ENCODE measurements at regions not wholly inside any gene's neighbourhood (a gene's known extent, or its start where the extent isn't known, plus 50 kb on each side); places are given as distances from the start of the nearest gene placed in this dataset.

DNA sequence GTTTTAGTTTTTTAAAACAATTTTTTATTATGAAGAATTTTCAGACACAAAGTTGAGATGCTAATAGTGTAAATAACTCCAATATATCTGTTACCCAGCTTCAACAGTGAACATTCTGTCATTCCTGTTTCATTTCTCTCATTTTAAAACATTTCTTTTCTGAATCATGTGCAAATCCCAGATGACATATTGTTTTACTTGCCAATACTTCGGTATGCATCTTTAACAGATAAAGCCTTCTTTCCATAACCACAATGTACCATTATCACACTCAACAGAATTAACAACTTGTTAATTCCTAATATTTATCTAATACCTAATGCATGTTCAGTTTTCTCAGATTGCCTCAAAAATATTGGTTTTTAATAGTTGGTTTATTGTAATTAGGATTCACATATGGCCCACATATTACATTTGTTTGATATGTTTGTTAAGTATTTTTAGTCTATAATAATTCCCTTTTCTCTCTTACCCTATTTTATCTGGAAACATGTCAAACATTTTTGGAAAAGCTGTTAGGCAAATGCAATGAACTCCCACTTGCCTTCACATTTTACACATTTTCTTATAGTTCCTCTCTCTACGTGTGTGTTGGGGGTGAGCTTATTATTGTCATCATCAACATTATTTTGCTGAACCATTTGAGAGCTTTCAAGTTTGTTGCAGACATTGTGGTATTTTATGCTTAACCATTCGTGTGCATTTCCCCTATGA, 58.7 kb upstream of the ANKRD55 start:
- TF ChIP-seq ZNF781 (CRISPR knock-in tag; IDR thresholded peaks at IDR 0.05; ENCODE audit: borderline replicate concordance, not compliant biosample characterization) (no peak), POLR2A (IDR thresholded peaks at IDR 0.05; ENCODE audit: insufficient read depth in 1 of 2, low read depth in 2 of 2, low read length in 2 of 2) (no peak), BHLHE40 (IDR thresholded peaks at IDR 0.05; ENCODE audit: low read length) (no peak), EP300 (IDR thresholded peaks at IDR 0.05; ENCODE audit: low read depth in 2 of 2, low read length in 2 of 2) (no peak), EP300 (CRISPR knock-in tag; IDR thresholded peaks at IDR 0.05; ENCODE audit: borderline replicate concordance) (no peak), PAF1 (CRISPR knock-in tag; IDR thresholded peaks at IDR 0.05) (no peak), TBP (CRISPR knock-in tag; IDR thresholded peaks at IDR 0.05) (no peak), NPAS2 (CRISPR knock-in tag; IDR thresholded peaks at IDR 0.05; ENCODE audit: borderline replicate concordance) (no peak)
- TF ChIP-seq, protein P1, sequence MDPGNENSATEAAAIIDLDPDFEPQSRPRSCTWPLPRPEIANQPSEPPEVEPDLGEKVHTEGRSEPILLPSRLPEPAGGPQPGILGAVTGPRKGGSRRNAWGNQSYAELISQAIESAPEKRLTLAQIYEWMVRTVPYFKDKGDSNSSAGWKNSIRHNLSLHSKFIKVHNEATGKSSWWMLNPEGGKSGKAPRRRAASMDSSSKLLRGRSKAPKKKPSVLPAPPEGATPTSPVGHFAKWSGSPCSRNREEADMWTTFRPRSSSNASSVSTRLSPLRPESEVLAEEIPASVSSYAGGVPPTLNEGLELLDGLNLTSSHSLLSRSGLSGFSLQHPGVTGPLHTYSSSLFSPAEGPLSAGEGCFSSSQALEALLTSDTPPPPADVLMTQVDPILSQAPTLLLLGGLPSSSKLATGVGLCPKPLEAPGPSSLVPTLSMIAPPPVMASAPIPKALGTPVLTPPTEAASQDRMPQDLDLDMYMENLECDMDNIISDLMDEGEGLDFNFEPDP (CRISPR knock-in tag; conservative IDR thresholded peaks at IDR 0.05) = no peak
- TF ChIP-seq, protein P2, sequence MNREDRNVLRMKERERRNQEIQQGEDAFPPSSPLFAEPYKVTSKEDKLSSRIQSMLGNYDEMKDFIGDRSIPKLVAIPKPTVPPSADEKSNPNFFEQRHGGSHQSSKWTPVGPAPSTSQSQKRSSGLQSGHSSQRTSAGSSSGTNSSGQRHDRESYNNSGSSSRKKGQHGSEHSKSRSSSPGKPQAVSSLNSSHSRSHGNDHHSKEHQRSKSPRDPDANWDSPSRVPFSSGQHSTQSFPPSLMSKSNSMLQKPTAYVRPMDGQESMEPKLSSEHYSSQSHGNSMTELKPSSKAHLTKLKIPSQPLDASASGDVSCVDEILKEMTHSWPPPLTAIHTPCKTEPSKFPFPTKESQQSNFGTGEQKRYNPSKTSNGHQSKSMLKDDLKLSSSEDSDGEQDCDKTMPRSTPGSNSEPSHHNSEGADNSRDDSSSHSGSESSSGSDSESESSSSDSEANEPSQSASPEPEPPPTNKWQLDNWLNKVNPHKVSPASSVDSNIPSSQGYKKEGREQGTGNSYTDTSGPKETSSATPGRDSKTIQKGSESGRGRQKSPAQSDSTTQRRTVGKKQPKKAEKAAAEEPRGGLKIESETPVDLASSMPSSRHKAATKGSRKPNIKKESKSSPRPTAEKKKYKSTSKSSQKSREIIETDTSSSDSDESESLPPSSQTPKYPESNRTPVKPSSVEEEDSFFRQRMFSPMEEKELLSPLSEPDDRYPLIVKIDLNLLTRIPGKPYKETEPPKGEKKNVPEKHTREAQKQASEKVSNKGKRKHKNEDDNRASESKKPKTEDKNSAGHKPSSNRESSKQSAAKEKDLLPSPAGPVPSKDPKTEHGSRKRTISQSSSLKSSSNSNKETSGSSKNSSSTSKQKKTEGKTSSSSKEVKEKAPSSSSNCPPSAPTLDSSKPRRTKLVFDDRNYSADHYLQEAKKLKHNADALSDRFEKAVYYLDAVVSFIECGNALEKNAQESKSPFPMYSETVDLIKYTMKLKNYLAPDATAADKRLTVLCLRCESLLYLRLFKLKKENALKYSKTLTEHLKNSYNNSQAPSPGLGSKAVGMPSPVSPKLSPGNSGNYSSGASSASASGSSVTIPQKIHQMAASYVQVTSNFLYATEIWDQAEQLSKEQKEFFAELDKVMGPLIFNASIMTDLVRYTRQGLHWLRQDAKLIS (CRISPR knock-in tag; IDR thresholded peaks at IDR 0.05) = no peak
- TF ChIP-seq, protein P3, sequence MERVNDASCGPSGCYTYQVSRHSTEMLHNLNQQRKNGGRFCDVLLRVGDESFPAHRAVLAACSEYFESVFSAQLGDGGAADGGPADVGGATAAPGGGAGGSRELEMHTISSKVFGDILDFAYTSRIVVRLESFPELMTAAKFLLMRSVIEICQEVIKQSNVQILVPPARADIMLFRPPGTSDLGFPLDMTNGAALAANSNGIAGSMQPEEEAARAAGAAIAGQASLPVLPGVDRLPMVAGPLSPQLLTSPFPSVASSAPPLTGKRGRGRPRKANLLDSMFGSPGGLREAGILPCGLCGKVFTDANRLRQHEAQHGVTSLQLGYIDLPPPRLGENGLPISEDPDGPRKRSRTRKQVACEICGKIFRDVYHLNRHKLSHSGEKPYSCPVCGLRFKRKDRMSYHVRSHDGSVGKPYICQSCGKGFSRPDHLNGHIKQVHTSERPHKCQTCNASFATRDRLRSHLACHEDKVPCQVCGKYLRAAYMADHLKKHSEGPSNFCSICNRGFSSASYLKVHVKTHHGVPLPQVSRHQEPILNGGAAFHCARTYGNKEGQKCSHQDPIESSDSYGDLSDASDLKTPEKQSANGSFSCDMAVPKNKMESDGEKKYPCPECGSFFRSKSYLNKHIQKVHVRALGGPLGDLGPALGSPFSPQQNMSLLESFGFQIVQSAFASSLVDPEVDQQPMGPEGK (CRISPR knock-in tag; IDR thresholded peaks at IDR 0.05) = no peak
- TF ChIP-seq, protein P4, sequence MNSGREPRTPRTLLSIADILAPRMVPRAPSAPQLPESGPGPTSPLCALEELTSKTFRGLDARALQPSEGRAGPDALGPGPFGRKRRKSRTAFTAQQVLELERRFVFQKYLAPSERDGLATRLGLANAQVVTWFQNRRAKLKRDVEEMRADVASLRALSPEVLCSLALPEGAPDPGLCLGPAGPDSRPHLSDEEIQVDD (CRISPR knock-in tag; IDR thresholded peaks at IDR 0.05; ENCODE audit: borderline replicate concordance) = no peak

Measured in HepG2 (cell line).